Activated CD4-positive, CD25-positive, alpha-beta regulatory T cell treated with anti-CD3 and anti-CD28 coated beads, Interleukin-2, amount 50 U/mL, for 72 hours (primary cell): ENCODE measurements at regions not wholly inside any gene's neighbourhood (a gene's known extent, or its start where the extent isn't known, plus 50 kb on each side); places are given as distances from the start of the nearest gene placed in this dataset.
"Not testable (repeated sequence)": the region's sequence is repeated elsewhere in the genome, so short reads cannot be mapped to it uniquely, and the experiment has no call there.

Source experiments
- DNase-seq: peaks from one replicate; pipeline ENCODE4 v3.0.0; 2021

DNA sequence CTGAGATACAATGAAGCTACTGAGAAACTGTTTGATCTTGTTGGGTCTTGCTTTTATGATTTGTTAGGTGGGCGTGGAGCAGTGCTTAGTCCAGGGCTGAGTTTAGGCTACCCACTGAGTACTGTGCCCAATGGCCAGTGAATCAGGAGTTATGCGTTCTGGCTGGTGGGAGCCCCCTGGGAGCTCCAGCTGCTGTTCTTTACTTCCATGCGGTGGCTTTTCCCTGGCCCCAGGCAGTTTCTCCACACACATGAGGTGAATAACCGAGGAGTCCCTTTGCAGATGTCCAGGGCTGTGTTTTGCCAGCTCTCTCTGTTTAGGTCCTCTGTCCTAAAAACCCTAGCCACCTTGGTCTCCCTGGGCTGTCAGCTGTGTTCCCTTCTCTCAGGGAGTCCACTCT is 106.5 kb downstream of the KLF13 start:
- DNase-seq, result no peak

- DNase-seq, result no peak
Observed at GRCh38 chr15:31433574-31433973, 106.9 kb downstream of the KLF13 start.

DNA sequence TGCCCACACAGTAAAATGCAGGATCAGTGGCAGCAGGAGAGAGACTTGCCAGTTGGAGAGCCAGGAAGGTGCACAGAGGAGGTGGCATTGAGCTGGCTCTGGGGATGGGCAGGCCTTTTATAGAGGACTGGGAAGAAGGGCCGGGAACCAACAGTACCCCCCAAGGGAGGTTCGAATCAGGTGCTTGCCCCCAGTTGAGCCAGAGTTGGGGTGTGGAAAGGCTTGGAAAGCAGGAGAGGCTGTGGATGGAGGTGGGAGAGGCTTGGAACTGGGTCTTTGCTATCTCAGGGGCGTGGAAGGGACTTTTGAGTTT is 107.6 kb downstream of the KLF13 start:
- no peak for DNase-seq

DNA sequence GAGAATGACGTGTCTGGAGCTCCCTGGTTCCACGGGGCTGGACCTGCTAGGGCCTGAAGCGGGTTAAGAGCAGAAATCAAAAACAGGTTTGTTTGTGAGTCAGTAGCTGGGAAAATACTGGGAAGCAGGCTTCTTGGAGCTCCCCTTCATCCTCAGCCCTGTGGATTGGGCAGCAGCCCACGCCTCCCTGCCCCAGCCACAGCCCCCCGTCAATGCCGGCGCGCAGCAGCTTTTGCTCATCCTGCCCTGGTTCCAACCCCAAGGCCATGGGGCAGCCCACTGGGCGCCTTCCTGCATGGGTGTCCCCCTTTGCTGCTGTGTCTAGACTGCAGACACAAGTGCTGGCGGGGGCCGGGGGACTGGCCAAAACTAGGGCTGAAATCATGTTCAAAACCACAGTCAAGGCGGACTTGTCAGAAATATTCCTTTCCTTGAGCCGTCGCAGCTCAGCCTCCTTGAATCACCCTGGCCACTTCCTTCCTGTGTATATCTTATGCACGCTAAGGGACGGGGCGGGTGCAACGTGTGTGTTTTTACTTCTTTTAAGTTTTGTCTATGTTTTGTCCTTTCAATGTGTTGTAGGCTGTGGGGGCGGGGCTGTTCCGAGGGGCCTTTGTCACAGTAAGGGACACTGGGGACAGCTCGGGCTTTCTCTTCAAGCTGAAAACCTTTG is 108.1 kb downstream of the KLF13 start:
- peak; percentile 80 for DNase-seq

DNA sequence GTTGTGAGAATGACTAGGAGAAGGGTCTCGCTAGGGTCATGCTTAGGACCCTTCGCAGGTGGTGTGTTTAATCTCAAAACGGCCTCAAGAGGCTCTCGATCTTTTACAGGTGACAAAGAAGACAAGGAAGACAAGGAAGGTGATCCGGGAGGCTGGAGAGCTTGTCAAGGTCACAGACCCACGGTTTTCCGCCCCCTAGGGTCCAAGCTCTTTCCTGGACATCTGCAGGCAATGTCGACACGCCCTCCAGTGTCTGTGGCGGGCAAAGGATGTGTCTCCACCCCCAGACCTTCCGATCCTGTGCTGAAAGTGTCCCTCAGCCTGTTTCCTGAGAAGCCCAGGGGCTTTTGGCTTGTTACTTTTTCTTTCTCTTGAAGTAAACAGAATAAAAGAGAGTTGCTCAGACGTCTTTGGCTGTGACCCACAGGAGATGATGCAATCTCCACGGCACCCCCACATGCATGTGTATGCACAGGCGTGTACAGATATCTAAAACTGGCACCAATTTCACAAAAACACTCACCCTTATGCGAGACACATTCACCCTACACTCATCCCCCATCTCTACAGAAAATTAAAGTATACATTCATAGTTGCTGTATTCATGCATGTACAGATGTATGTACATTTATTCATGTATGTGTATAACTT is 108.8 kb downstream of the KLF13 start:
- peak; percentile 74 for DNase-seq

DNA sequence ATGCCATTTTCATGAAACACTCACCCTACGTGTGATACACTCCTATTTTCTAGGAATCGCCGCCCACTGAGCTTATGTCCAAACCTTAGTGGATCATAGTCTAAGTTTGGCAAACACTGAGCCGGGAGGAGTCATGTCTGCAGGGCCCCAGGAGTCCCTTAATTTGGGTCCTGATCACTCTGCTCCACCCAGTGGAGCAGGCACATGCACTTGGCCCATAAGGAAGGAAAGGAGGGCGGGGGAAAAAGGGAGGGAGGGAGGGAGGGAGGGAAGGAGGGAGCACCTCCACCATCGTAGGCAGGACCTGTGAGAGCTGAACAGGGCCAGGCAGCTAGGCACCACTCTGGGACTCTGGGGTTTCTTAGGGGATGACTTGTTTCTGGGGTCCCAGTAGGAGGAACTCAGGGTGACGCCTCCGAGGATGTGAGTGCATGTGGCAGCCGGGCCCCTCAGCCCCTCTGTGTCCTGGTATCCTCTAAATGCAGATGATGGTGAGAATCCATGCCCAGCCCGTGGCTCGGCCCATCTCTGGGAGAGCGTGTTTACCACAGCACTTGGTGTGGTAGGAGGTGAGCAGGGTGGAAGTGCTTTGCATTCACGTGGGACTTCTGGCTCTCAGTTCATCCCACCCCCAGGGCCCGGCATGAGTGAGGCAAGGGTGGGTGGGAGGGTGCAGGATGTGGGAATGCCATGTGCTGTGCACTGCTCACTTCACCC is 109.4 kb downstream of the KLF13 start:
- peak; percentile 37 for DNase-seq

DNA sequence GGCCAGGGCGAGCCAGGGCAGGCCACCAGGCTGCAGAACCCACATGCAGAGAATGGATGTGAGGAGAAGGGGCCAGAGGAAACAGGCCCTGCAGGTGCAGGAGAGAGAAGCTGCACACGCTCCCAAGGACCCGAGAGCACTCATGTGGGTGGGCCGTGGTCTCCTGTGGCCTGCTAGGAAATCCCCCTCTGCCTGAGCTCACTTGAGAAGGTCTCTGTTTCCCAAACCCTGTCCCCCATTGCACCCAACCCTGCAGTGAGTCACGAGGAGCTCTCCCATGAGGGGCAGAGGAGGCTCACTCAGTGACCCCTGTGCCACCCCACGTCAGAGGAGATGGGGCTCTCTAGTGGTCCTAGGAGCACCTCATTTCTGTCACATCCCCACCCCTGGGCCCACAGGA is 111.1 kb downstream of the KLF13 start:
- DNase-seq, result no peak

- DNase-seq, result no peak
Observed at GRCh38 chr15:31438601-31439265, 112.1 kb downstream of the KLF13 start.

DNA sequence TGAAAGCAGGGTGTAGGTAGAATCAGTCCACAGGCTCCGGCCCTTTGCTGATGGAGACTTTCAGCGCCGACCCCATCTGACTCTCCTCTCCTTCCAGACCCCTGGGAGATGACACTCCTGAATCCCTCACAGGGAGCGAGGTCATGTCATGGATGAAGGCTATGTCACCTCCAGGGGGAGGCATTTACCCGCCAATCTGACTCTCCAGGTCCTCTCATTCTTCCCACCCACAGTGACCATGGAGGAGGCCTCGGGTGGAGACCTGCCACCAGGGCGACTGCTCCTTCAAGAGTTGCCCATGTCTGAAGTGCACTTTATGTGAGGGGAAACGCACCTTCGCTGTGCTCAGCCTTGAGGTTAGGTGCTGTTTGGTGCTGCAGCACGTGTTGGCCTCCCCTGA is 112.7 kb downstream of the KLF13 start:
- no peak for DNase-seq

DNA sequence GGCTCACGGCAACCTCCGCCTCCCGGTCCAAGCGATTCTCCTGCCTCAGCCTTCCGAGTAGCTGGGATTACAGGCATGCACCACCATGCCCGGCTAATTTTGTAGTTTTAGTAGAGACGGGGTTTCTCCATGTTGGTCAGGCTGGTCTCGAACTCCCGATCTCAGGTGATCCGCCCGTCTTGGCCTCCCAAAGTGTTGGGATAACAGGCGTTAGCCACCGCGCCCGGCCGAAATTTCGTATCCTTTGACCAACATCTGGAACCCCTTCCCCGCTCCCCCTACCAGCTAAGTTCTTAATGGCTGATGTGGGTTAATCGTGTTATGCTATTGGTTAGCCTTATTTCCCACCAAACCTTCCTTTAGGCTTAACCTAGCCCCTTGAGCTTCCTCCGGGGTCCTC is 113.6 kb downstream of the KLF13 start:
- not testable (repeated sequence) for DNase-seq

DNA sequence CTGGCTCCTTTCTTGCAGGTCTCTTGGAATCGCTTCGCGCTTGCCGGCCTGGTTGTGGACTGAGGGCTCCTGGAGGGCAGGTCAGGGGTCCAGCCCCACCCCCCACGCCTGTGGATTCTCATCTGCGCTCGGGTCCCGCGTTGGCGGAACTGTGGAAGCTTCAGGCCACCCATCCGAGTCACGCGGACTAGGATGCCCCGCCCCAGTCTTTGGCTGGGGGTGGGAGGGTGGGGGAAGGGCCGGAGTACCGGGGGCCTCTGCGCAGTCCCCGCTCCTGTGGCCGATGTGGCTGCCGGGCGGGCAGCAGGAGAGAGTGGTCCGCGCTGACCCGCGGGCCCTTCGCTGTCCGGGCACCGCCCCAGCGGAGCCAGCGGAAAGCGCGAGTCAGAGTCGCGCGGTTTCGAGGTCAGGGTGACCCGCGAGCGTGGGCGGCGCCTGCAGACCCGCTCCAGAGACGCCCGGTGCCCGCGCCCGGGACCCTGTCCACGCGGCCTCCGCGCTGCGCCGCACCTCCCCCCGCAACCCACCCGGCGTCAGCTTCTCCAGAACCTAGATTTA is 114.2 kb downstream of the KLF13 start:
- peak; percentile 64 for DNase-seq

DNA sequence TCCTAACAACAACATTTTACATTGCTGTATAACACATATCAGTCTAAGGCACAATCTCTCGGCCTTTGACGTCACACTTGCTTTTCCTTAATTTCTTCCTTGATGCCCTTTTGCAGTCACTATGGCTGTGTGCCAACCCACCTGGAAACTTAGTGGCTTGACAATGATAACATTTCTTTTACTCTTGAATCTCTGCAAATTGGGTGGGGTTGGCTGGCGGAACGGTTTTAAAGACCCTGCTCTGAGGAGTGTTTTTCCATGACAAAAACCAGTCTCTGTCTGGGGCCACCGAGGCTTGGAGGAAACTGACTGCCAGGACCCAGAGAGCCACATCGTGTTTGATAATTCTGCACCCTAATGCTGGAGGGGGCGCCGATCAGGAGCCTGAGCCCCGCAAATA is 115.6 kb downstream of the KLF13 start:
- DNase-seq, result no peak

DNA sequence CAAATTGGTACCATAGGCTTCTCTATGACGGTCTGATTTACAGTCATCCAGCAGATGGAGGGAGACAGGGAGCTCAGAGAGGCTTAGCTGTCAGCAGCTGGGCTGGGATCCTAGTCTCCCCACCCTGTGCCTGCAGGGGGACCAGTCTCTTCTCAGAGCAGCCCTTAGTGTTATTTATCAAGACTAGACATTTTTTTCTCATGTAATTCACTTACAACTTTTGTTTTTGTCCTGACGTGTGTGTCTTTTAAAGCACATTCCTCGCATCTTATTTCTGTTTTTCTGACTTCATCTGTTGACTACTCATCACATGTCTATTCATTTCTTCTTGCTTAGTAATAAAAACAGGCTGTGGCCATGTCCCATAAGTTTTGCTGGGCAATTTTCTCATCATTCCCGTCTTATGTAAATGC is 116.1 kb downstream of the KLF13 start:
- no peak for DNase-seq

DNA sequence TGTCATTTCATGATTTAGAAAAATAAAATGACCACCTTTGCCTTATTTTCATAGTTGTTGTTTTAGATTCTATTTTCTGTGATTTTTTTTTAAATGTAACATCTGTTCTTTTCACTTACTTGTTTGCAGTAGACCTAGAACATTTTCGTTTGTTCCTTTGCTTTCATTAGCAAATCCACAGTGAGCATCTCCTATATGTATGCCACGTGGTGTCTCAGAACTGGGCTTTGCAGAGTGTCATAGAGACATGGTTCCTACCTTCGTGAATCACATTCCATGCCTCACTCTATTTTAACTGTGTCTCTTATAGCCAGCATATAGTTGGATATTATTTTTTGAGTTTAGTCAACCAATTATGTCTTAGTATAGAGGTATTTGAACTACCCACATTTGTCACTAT is 118.2 kb downstream of the KLF13 start:
- no peak for DNase-seq

GRCh38 chr15:31446546-31446945 is 119.9 kb downstream of the KLF13 start:
- DNase-seq, result peak; percentile 16

DNA sequence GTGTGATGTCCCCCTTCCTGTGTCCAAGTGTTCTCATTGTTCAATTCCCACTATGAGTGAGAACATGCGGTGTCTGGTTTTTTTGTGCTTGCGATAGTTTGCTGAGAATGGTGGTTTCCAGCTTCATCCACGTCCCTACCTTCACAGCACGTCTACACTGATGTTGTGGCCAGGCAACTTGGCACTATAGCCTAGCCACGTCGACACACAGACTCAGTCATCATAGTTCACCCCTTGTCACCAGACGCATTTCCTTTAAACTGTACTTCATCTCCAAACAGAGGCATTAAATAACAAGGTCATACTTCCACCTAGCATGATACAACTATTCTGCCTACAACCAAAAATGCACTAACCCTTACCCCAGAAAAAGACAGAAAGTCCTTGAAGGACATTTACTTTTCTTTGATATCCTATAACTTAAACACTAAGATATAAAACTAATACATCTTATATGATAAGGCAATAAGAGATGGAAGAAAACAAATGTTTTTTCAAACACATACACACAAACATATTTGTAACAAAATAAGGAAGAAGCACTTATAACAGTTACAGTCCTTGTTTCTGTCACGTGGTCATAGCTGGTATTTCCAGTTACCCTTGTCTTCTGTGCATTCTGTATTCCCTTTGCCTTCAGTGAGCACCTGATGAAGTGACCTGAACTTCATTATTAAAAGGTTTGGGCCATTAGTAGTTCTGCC is 121.4 kb downstream of the KLF13 start:
- peak; percentile 6 for DNase-seq

DNA sequence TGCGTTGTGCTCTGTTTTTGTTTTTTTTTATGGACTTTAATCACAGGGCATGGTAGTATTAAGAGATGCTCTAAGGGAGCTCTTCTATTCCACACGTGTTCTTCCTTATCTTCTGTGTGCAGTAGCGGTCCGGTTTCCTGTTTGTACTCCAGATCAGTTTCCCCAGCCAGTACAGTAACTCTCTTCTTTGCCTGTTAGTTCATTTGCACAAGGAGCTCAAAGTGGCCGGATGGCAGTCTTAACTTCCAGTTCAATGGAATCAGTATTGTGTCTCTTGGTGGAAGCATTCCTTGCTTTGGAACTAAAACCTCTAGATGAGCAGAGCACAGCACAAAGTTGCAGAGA is 122.0 kb downstream of the KLF13 start:
- DNase-seq, result peak; percentile 17

GRCh38 chr15:31452595-31453557 is 126.2 kb downstream of the KLF13 start:
- peak; percentile 20 for DNase-seq

DNA sequence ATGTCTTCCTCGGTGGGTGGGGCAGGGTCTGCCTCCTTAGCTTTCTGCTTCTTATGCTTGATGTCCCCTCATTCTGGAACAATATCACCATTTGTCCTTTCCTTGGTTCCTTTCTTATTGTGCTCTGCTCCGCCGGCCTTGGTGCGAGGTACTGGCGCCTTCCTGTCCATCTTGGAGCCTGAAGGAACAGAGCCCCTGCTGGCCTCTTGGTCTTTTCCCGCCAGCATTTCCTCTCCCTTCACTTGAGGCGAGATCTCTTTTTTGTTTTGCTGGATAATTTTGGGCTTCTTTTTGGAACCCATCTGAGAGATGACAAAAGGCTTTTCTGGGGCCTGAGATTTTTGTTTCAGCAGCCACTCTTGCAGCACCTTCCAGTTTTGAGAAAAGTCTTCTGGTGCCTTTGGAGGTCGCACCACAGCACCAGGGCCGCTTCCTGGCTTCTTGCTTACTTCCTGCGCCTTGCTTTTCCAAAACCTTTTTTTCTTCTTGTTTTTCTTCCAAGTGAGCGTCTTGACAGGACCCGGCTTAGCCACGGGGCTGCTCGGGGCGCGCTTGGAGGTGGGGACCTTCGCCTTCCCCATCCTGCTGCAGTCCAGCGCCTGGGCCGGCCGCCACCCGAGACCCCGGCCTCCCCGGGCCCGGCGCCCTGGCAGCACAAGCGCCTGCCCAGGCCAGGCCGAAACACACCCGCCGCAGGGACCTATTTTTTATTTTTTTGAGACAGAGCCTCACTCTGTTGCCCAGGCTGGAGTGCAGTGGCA is 127.1 kb downstream of the KLF13 start:
- peak; percentile 8 for DNase-seq

GRCh38 chr15:31455499-31455898 is 128.9 kb downstream of the KLF13 start:
- no peak for DNase-seq
